ENCODE measurements at regions not wholly inside any gene's neighbourhood (a gene's known extent, or its start where the extent isn't known, plus 50 kb on each side); places are given as distances from the start of the nearest gene placed in this dataset.
"Not testable (repeated sequence)": the region's sequence is repeated elsewhere in the genome, so short reads cannot be mapped to it uniquely, and the experiment has no call there.

GRCh38 chr5:98186128-98186527, 587.3 kb upstream of the RGMB start:
- DNase-seq (ENCODE audit: extremely low read depth in 1 of 11, low read depth in 9 of 11, low spot score in 4 of 11) = no peak

- no peak for DNase-seq (ENCODE audit: extremely low read depth in 1 of 11, low read depth in 9 of 11, low spot score in 4 of 11)
These were observed 585.5 kb upstream of the RGMB start for GRCh38 chr5:98187945-98188344.

- DNase-seq (ENCODE audit: extremely low read depth in 1 of 11, low read depth in 9 of 11, low spot score in 4 of 11) = not testable (repeated sequence)
These were observed 583.1 kb upstream of the RGMB start for GRCh38 chr5:98190344-98190743.

- no peak for DNase-seq (ENCODE audit: extremely low read depth in 1 of 11, low read depth in 9 of 11, low spot score in 4 of 11)
These were observed 579.3 kb upstream of the RGMB start for GRCh38 chr5:98193921-98194760.

GRCh38 chr5:98200726-98201541, 572.5 kb upstream of the RGMB start:
- DNase-seq (ENCODE audit: extremely low read depth in 1 of 11, low read depth in 9 of 11, low spot score in 4 of 11) = no peak

- no peak for DNase-seq (ENCODE audit: extremely low read depth in 1 of 11, low read depth in 9 of 11, low spot score in 4 of 11)
These were observed 568.7 kb upstream of the RGMB start for GRCh38 chr5:98204798-98205197.

GRCh38 chr5:98205691-98206461, 567.6 kb upstream of the RGMB start:
- no peak for DNase-seq (ENCODE audit: extremely low read depth in 1 of 11, low read depth in 9 of 11, low spot score in 4 of 11)

GRCh38 chr5:98206566-98206965, 566.9 kb upstream of the RGMB start:
- DNase-seq (ENCODE audit: extremely low read depth in 1 of 11, low read depth in 9 of 11, low spot score in 4 of 11) = no peak

GRCh38 chr5:98209418-98209817, 564.0 kb upstream of the RGMB start:
- no peak for DNase-seq (ENCODE audit: extremely low read depth in 1 of 11, low read depth in 9 of 11, low spot score in 4 of 11)

GRCh38 chr5:98214240-98215051, 559.0 kb upstream of the RGMB start:
- DNase-seq (ENCODE audit: extremely low read depth in 1 of 11, low read depth in 9 of 11, low spot score in 4 of 11) = no peak

- DNase-seq (ENCODE audit: extremely low read depth in 1 of 11, low read depth in 9 of 11, low spot score in 4 of 11) = no peak
These were observed 556.3 kb upstream of the RGMB start for GRCh38 chr5:98217138-98217537.

- no peak for DNase-seq (ENCODE audit: extremely low read depth in 1 of 11, low read depth in 9 of 11, low spot score in 4 of 11)
These were observed 554.6 kb upstream of the RGMB start for GRCh38 chr5:98218838-98219237.

GRCh38 chr5:98227489-98227888, 546.0 kb upstream of the RGMB start:
- no peak for DNase-seq (ENCODE audit: extremely low read depth in 1 of 11, low read depth in 9 of 11, low spot score in 4 of 11)

- no peak for DNase-seq (ENCODE audit: extremely low read depth in 1 of 11, low read depth in 9 of 11, low spot score in 4 of 11)
These were observed 542.4 kb upstream of the RGMB start for GRCh38 chr5:98231089-98231488.

- DNase-seq (ENCODE audit: extremely low read depth in 1 of 11, low read depth in 9 of 11, low spot score in 4 of 11) = not testable (repeated sequence)
These were observed 535.7 kb upstream of the RGMB start for GRCh38 chr5:98237794-98238193.

- no peak for DNase-seq (ENCODE audit: extremely low read depth in 1 of 11, low read depth in 9 of 11, low spot score in 4 of 11)
These were observed 529.5 kb upstream of the RGMB start for GRCh38 chr5:98243972-98244371.

GRCh38 chr5:98248949-98249348, 524.5 kb upstream of the RGMB start:
- DNase-seq (ENCODE audit: extremely low read depth in 1 of 11, low read depth in 9 of 11, low spot score in 4 of 11) = no peak

- no peak for DNase-seq (ENCODE audit: extremely low read depth in 1 of 11, low read depth in 9 of 11, low spot score in 4 of 11)
These were observed 514.5 kb upstream of the RGMB start for GRCh38 chr5:98258939-98259338.

GRCh38 chr5:98259595-98259994, 513.9 kb upstream of the RGMB start:
- no peak for DNase-seq (ENCODE audit: extremely low read depth in 1 of 11, low read depth in 9 of 11, low spot score in 4 of 11)
